ENCODE measurements at regions not wholly inside any gene's neighbourhood (a gene's known extent, or its start where the extent isn't known, plus 50 kb on each side); places are given as distances from the start of the nearest gene placed in this dataset.
A peak's percentile ranks its signal among the peaks of the same experiment; 100 is the strongest.

DNA sequence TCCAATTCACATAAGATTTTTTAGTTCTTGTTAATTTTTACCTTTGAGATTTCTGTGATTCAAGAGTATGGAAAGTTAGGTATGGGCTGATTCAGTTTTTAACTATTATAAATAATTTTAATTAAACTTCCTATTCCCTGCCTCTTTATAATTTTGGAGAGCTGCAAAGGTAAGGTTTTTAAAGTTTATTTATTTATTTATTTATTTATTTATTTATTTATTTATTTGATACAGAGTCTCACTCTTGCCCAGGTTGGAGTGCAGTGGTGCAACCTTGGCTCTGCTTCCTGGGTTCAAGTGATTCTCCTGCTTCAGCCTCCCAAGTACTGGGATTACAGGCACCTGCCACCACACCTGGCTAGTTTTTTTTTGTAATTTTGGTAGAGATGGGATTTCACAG, 215.5 kb upstream of the FIGN start:
- no peak overlapping the region for H3K27ac ChIP-seq (ENCODE audit: poor library complexity, severe bottlenecking)
- no peaks in the 10 kb centered on the region for H3K27me3 ChIP-seq (ENCODE audit: insufficient read depth, poor library complexity, severe bottlenecking)

GRCh38 chr2:163949693-163950092, 213.9 kb upstream of the FIGN start:
- H3K4me1 ChIP-seq (ENCODE audit: insufficient read depth, poor library complexity, severe bottlenecking): no peaks in the 10 kb centered on the region
- no peak for DNase-seq (ENCODE audit: low spot score)
- 0 out of 3 replicates have a peak, but pooled peaks have one; percentile 14 for ATAC-seq (ENCODE audit: low read depth)
- H3K27me3 ChIP-seq (ENCODE audit: insufficient read depth, poor library complexity, severe bottlenecking): no peaks in the 10 kb centered on the region
- H3K27ac ChIP-seq (ENCODE audit: poor library complexity, severe bottlenecking): no peak overlapping the region
- no peaks in the 10 kb centered on the region for H3K36me3 ChIP-seq (ENCODE audit: low read depth)
- H3K4me3 ChIP-seq (ENCODE audit: severe bottlenecking): no peak overlapping the region
- TF ChIP-seq, protein P1, sequence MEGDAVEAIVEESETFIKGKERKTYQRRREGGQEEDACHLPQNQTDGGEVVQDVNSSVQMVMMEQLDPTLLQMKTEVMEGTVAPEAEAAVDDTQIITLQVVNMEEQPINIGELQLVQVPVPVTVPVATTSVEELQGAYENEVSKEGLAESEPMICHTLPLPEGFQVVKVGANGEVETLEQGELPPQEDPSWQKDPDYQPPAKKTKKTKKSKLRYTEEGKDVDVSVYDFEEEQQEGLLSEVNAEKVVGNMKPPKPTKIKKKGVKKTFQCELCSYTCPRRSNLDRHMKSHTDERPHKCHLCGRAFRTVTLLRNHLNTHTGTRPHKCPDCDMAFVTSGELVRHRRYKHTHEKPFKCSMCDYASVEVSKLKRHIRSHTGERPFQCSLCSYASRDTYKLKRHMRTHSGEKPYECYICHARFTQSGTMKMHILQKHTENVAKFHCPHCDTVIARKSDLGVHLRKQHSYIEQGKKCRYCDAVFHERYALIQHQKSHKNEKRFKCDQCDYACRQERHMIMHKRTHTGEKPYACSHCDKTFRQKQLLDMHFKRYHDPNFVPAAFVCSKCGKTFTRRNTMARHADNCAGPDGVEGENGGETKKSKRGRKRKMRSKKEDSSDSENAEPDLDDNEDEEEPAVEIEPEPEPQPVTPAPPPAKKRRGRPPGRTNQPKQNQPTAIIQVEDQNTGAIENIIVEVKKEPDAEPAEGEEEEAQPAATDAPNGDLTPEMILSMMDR (IDR thresholded peaks at IDR 0.05; ENCODE audit: poor library complexity, severe bottlenecking): no peak
- no peaks in the 10 kb centered on the region for H3K9me3 ChIP-seq (ENCODE audit: severe bottlenecking)

More for the DNA sequence above, 215.5 kb upstream of the FIGN start:
- no peaks in the 10 kb centered on the region for H3K4me1 ChIP-seq (ENCODE audit: insufficient read depth, poor library complexity, severe bottlenecking)
- no peak overlapping the region for H3K4me3 ChIP-seq (ENCODE audit: severe bottlenecking)
- no peak for DNase-seq (ENCODE audit: low spot score)
- no peaks in the 10 kb centered on the region for H3K36me3 ChIP-seq (ENCODE audit: low read depth)
- ATAC-seq (ENCODE audit: low read depth): no peak
- TF ChIP-seq, protein P1 (IDR thresholded peaks at IDR 0.05; ENCODE audit: poor library complexity, severe bottlenecking): no peak
- H3K9me3 ChIP-seq (ENCODE audit: severe bottlenecking): no peaks in the 10 kb centered on the region

DNA sequence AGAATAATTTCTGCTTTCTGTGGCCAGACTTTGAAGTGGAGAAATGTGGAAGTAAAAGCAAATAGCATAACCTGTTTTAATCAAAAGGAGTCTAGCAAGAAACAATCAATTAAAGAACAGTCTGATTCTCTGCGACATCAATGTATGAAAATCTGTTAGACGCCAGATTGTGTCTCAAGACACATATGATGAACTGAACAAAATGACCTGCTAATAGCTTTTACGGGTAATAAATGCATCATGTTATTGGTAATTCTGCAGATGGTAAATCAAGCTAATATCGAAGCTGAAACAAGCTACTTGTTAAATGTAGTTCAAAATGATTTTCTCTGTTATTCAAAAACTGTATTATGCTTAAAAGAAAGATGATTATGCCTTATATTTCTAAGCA, 208.5 kb upstream of the FIGN start:
- no peaks in the 10 kb centered on the region for H3K4me1 ChIP-seq (ENCODE audit: insufficient read depth, poor library complexity, severe bottlenecking)
- no peak for ATAC-seq (ENCODE audit: low read depth)
- TF ChIP-seq, protein P1 (IDR thresholded peaks at IDR 0.05; ENCODE audit: poor library complexity, severe bottlenecking): no peak
- H3K27ac ChIP-seq (ENCODE audit: poor library complexity, severe bottlenecking): no peak overlapping the region
- H3K36me3 ChIP-seq (ENCODE audit: low read depth): no peaks in the 10 kb centered on the region
- DNase-seq (ENCODE audit: low spot score): no peak
- no peaks in the 10 kb centered on the region for H3K27me3 ChIP-seq (ENCODE audit: insufficient read depth, poor library complexity, severe bottlenecking)
- no peaks in the 10 kb centered on the region for H3K9me3 ChIP-seq (ENCODE audit: severe bottlenecking)
- no peak overlapping the region for H3K4me3 ChIP-seq (ENCODE audit: severe bottlenecking)

- ATAC-seq (ENCODE audit: low read depth) (no peak), DNase-seq (ENCODE audit: low spot score) (no peak)
- TF ChIP-seq, protein P1 (IDR thresholded peaks at IDR 0.05; ENCODE audit: poor library complexity, severe bottlenecking): no peak
- Histone ChIP-seq H3K9me3 (ENCODE audit: severe bottlenecking) (no peaks in the 10 kb centered on the region), H3K27me3 (ENCODE audit: insufficient read depth, poor library complexity, severe bottlenecking) (no peaks in the 10 kb centered on the region), H3K36me3 (ENCODE audit: low read depth) (no peaks in the 10 kb centered on the region), H3K4me1 (ENCODE audit: insufficient read depth, poor library complexity, severe bottlenecking) (no peaks in the 10 kb centered on the region), H3K27ac (ENCODE audit: poor library complexity, severe bottlenecking) (no peak overlapping the region), H3K4me3 (ENCODE audit: severe bottlenecking) (no peak overlapping the region)
These were observed 207.9 kb upstream of the FIGN start for GRCh38 chr2:163943403-163944346.

DNA sequence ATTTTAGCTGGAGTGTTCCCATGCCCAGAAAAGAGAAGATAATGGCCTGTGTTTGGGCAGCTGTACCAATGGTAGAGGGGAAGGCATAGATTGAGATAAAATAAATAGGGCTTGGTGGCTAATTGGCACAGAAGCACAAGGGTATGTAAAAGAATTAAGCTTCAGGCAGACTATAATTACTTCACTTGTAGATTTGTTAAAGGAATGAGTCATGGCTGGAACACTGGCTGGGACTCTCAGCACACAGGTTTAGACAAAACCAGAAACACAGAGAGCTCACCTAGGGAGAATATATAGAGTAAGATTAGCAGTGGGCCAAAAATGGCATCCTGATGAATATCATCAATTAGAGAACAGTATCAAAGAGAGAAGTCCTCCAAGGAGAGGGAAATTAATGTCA, 198.3 kb upstream of the FIGN start:
- Histone ChIP-seq H3K27ac (ENCODE audit: poor library complexity, severe bottlenecking) (no peak overlapping the region), H3K27me3 (ENCODE audit: insufficient read depth, poor library complexity, severe bottlenecking) (no peaks in the 10 kb centered on the region), H3K4me1 (ENCODE audit: insufficient read depth, poor library complexity, severe bottlenecking) (no peaks in the 10 kb centered on the region), H3K9me3 (ENCODE audit: severe bottlenecking) (no peaks in the 10 kb centered on the region), H3K4me3 (ENCODE audit: severe bottlenecking) (no peak overlapping the region), H3K36me3 (ENCODE audit: low read depth) (no peaks in the 10 kb centered on the region)
- DNase-seq (ENCODE audit: low spot score) (no peak), ATAC-seq (ENCODE audit: low read depth) (peak; percentile 62; the same call in 2 of the 3 replicates)
- TF ChIP-seq, protein P1 (IDR thresholded peaks at IDR 0.05; ENCODE audit: poor library complexity, severe bottlenecking): no peak
